ENCODE measurements at regions not wholly inside any gene's neighbourhood (a gene's known extent, or its start where the extent isn't known, plus 50 kb on each side); places are given as distances from the start of the nearest gene placed in this dataset.

GRCh38 chr2:78925258-78925657 is 100.2 kb upstream of the REG3G start:
- no peak for TF ChIP-seq CTCF (IDR thresholded peaks at IDR 0.05; ENCODE audit: extremely low read depth, missing control alignments)
- no peak for DNase-seq (ENCODE audit: low spot score)

GRCh38 chr2:78928502-78928901 is 97.0 kb upstream of the REG3G start:
- no peak for DNase-seq (ENCODE audit: low spot score)
- no peak for TF ChIP-seq CTCF (IDR thresholded peaks at IDR 0.05; ENCODE audit: extremely low read depth, missing control alignments)

- no peak for DNase-seq (ENCODE audit: low spot score)
- TF ChIP-seq CTCF (IDR thresholded peaks at IDR 0.05; ENCODE audit: extremely low read depth, missing control alignments) = no peak
These were observed 84.5 kb upstream of the REG3G start for GRCh38 chr2:78940998-78941397.

- TF ChIP-seq CTCF (IDR thresholded peaks at IDR 0.05; ENCODE audit: extremely low read depth, missing control alignments) = no peak
- DNase-seq (ENCODE audit: low spot score) = no peak
These were observed 83.8 kb upstream of the REG3G start for GRCh38 chr2:78941751-78942150.

- no peak for TF ChIP-seq CTCF (IDR thresholded peaks at IDR 0.05; ENCODE audit: extremely low read depth, missing control alignments)
- DNase-seq (ENCODE audit: low spot score) = no peak
These were observed 61.6 kb upstream of the REG3G start for GRCh38 chr2:78963881-78964280.

GRCh38 chr2:78967294-78967693 is 58.2 kb upstream of the REG3G start:
- DNase-seq (ENCODE audit: low spot score) = no peak
- TF ChIP-seq CTCF (IDR thresholded peaks at IDR 0.05; ENCODE audit: extremely low read depth, missing control alignments) = no peak

- no peak for DNase-seq (ENCODE audit: low spot score)
- TF ChIP-seq CTCF (IDR thresholded peaks at IDR 0.05; ENCODE audit: extremely low read depth, missing control alignments) = no peak
These were observed 51.9 kb upstream of the REG3G start for GRCh38 chr2:78973630-78974029.

Data from GM20000 (cell line).